ENCODE measurements at regions not wholly inside any gene's neighbourhood (a gene's known extent, or its start where the extent isn't known, plus 50 kb on each side); places are given as distances from the start of the nearest gene placed in this dataset.
A peak's percentile ranks its signal among the peaks of the same experiment; 100 is the strongest.

GRCh38 chr2:238573065-238573778 is 146.5 kb downstream of the ASB1 start:
- TF ChIP-seq CTCF (IDR thresholded peaks at IDR 0.05) = peak in 5 of 6 experiments; percentile 7 to 50 (median 37)
- TF ChIP-seq POLR2A (IDR thresholded peaks at IDR 0.05) = no peak
